A673 (cell line): ENCODE measurements at regions not wholly inside any gene's neighbourhood (a gene's known extent, or its start where the extent isn't known, plus 50 kb on each side); places are given as distances from the start of the nearest gene placed in this dataset.
"Not testable (repeated sequence)": the region's sequence is repeated elsewhere in the genome, so short reads cannot be mapped to it uniquely, and the experiment has no call there.

Experiments used
- BruUV-seq: library from RNA; stranded (reverse); fragments of 400-500 nt; replicated peaks from 2 replicates; lab custom pipeline; 2021; lab: Mats Ljungman, UMichigan
- CTCF ChIA-PET: fragments of 300-600 bp; sonication (Branson Sonifier 250); formaldehyde crosslinking; loops from one replicate; lab custom pipeline; 2022; ENCODE audit warnings: antibody characterized with exemption; lab: Charles Lee
- POLR2A ChIA-PET: fragments of 300-600 bp; sonication (Branson Sonifier 250); formaldehyde crosslinking; loops from one replicate; lab custom pipeline; 2022; ENCODE audit warnings: antibody characterized with exemption; ENCODE audit not compliant: low non-redundant PET; lab: Charles Lee
- DNase-seq: peaks from one replicate; pipeline ENCODE4 v3.0.0-alpha.2; 2015; ENCODE audit warnings: low spot score
- H3K27ac ChIP-seq: fragments of 200-600 bp; sonication (generic); 2 replicates; pipeline ENCODE4 v1.5.1; 2016; ENCODE audit warnings: mixed run types, low read depth, mild to moderate bottlenecking, mixed read lengths, antibody characterized with exemption, low read length; ENCODE audit not compliant: poor library complexity, severe bottlenecking
- H3K27me3 ChIP-seq: fragments of 200-600 bp; sonication (generic); replicated peaks from 2 replicates; pipeline ENCODE4 v1.6.1; 2017; ENCODE audit warnings: mixed run types, low read depth, mild to moderate bottlenecking, mixed read lengths, antibody characterized with exemption, low read length; ENCODE audit not compliant: insufficient read depth, poor library complexity
- H3K36me3 ChIP-seq: fragments of 200-600 bp; sonication (generic); 2 replicates; pipeline ENCODE4 v1.6.1; 2016; ENCODE audit warnings: mixed run types, mild to moderate bottlenecking, mixed read lengths, antibody characterized with exemption, low read length; ENCODE audit not compliant: insufficient read depth, poor library complexity, severe bottlenecking
- H3K4me1 ChIP-seq: fragments of 200-600 bp; sonication (generic); 2 replicates; pipeline ENCODE4 v1.6.1; 2017; ENCODE audit warnings: mixed run types, mild to moderate bottlenecking, mixed read lengths, antibody characterized with exemption, low read length; ENCODE audit not compliant: insufficient read depth, poor library complexity, severe bottlenecking
- H3K4me3 ChIP-seq: fragments of 200-600 bp; sonication (generic); 2 replicates; pipeline ENCODE4 v1.5.1; 2016; ENCODE audit warnings: low read depth, mixed run types, mild to moderate bottlenecking, mixed read lengths, low read length; ENCODE audit not compliant: poor library complexity, severe bottlenecking
- H3K9me3 ChIP-seq: fragments of 200-600 bp; sonication (generic); 2 replicates; pipeline ENCODE4 v1.6.1; 2016; ENCODE audit warnings: mixed run types, low read depth, mild to moderate bottlenecking, mixed read lengths, antibody characterized with exemption, low read length; ENCODE audit not compliant: poor library complexity, severe bottlenecking
- EZH2 ChIP-seq: fragments of 200-600 bp; sonication (generic); IDR thresholded peaks from 2 replicates; pipeline ENCODE4 v1.6.1; 2017; ENCODE audit warnings: borderline replicate concordance, low read depth, mild to moderate bottlenecking, mixed read lengths, antibody characterized with exemption, low read length; ENCODE audit not compliant: poor library complexity, severe bottlenecking
- intact Hi-C: fragments of 100-400 bp; cut with micrococcal nuclease; formaldehyde crosslinking; loops from one replicate; pipeline ENCODE4 v1.10.0; 2022; ENCODE audit not compliant: unreplicated experiment
- TF ChIP-seq, protein P1 (sequence below): fragments of 300-800, 200-600 bp; sonication (generic); conservative IDR thresholded peaks from 2 replicates; pipeline ENCODE4 v1.5.1; 2017; ENCODE audit warnings: low read depth, mild to moderate bottlenecking, antibody characterized with exemption, low read length, moderate library complexity, mixed read lengths

DNA sequence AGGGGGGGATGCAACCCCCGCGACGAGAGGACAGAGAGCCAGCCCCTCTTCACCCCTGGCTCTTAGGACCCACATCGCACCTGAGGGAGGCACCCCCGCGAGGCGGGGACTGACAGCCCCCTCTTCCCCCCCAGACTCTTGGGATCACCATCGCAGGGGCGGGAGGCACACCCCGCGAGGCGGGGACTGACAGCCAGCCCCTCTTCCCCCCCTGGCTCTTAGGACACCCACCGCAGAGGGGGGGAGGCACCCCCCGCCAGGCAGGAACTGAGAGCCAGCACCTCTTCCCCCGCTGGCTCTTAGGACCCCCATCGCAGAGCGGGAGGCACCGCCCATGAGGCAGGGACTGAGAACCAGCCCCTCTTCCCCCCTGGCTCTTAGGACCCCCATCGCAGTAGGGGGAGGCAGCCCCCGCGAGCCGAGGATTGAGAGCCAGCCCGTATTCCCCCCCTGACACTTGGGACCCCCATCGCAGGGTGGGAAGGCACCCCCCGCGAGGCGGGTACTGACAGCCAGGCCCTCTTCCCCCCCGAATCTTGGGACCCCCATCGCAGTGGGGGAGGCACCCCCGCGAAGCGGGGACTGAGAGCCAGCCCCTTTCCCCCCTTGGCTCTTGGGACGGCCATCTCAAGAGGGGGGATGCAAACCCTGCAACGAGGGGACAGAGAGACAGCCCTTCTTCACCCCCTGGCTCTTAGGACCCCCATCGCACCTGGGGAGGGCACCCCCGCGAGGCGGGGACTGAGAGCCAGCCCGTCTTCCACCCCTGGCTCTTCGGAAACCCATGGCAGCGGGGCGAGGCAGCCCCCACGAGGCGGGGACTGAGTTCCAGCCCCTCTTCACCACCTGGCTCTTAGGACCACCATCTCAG, 2425.1 kb upstream of the PCDH20 start:
- no peak overlapping the region for H3K4me3 ChIP-seq
- TF ChIP-seq, protein P1, sequence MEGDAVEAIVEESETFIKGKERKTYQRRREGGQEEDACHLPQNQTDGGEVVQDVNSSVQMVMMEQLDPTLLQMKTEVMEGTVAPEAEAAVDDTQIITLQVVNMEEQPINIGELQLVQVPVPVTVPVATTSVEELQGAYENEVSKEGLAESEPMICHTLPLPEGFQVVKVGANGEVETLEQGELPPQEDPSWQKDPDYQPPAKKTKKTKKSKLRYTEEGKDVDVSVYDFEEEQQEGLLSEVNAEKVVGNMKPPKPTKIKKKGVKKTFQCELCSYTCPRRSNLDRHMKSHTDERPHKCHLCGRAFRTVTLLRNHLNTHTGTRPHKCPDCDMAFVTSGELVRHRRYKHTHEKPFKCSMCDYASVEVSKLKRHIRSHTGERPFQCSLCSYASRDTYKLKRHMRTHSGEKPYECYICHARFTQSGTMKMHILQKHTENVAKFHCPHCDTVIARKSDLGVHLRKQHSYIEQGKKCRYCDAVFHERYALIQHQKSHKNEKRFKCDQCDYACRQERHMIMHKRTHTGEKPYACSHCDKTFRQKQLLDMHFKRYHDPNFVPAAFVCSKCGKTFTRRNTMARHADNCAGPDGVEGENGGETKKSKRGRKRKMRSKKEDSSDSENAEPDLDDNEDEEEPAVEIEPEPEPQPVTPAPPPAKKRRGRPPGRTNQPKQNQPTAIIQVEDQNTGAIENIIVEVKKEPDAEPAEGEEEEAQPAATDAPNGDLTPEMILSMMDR: no peak
- no peak for TF ChIP-seq EZH2
- DNase-seq: no peak
- no peaks in the 10 kb centered on the region for H3K27me3 ChIP-seq
- intact Hi-C loops: no loop called here
- no peaks in the 10 kb centered on the region for H3K36me3 ChIP-seq
- CTCF ChIA-PET: no interaction called here
- POLR2A ChIA-PET: no interaction called here
- H3K4me1 ChIP-seq: no peaks in the 10 kb centered on the region
- H3K9me3 ChIP-seq: peaks cover 7% of the 10 kb centered on the region
- BruUV-seq: no TSS peak
- H3K27ac ChIP-seq: no peak overlapping the region

DNA sequence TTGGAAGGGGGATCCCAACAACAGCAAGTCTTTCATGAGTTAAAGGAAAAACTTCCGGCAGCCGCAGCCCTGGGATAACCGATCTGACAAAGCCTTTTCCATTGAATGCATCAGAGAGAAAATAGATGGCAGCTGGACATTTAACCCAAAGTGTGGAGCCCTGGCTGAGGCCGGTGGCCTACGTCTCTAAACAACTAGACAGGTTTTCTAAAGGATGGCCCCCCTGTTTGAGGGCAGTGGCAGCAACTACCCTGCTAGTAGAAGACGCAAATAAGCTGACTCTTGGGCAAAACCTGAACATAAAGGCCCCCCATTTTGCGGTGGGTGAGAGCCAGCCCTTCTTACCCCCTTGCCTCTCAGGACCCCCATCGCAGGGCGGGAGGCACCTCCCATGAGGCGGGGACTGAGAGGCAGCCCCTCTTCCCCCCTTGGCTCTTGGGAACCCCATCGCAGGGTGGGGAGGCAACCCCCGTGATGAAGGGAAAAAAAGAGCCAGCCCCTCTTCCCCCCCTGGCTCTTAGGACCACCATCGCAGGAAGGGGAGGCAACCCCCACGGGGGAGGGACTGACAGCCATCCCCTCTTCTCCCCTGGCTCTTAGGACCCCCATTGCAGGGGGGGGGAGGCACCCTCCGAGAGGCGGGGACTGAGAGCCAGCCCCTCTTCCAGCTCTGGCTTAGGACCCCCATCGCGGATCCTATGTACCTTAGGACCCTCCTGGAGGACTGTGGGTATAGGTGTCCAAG, 2422.9 kb upstream of the PCDH20 start:
- Histone ChIP-seq H3K27ac (no peak overlapping the region), H3K36me3 (no peaks in the 10 kb centered on the region), H3K4me1 (no peaks in the 10 kb centered on the region), H3K4me3 (no peak overlapping the region), H3K9me3 (peaks cover 7% of the 10 kb centered on the region), H3K27me3 (no peaks in the 10 kb centered on the region)
- no TSS peak for BruUV-seq
- CTCF ChIA-PET: no interaction called here
- no peak for DNase-seq
- POLR2A ChIA-PET: no interaction called here
- intact Hi-C loops: no loop called here
- TF ChIP-seq EZH2: no peak
- TF ChIP-seq, protein P1: no peak

DNA sequence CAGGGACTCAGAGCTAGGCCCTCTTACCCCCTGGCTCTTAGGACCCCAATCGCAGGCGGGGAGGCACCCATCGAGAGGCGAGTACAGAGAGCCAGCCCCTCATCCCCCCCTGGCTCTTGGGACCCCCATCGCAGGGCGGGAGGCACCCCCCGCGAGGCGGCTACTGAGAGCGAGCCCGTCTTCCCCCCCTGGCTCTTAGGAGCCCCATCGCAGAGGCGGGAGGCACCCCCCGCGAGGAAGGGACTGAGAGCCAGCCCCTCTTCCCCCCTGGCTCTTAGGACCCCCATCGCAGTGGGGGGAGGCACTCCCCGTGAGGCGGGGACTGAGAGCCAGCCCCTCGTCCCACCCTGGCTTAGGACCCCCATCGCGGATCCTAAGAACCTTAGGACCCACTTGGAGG, 2422.1 kb upstream of the PCDH20 start:
- H3K9me3 ChIP-seq, CTCF ChIA-PET, DNase-seq, H3K27me3 ChIP-seq, BruUV-seq, H3K4me1 ChIP-seq, POLR2A ChIA-PET, H3K4me3 ChIP-seq, intact Hi-C loops, H3K36me3 ChIP-seq, H3K27ac ChIP-seq: not testable (repeated sequence)

DNA sequence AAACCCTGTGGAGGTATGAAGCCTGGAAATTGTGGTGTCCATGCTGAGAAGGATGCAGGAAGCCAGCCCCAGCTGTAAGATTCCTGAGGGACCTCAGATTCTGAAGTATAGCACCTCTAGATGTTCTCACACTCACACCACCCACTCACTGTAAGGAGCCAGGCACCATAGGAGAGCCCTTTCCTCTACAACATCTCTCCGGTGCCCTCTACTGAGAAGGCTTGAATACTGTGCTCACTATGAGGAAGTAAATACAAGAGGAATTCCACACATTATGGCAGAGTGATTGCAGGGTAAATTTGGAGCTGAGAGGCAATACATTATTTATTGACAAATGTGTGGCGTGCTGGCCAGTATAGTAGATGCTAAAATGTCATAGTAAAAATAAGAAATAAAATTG, 2414.0 kb upstream of the PCDH20 start:
- CTCF ChIA-PET, BruUV-seq, H3K27ac ChIP-seq, H3K36me3 ChIP-seq, H3K27me3 ChIP-seq, intact Hi-C loops, H3K9me3 ChIP-seq, H3K4me3 ChIP-seq, POLR2A ChIA-PET, H3K4me1 ChIP-seq, DNase-seq: not testable (repeated sequence)

DNA sequence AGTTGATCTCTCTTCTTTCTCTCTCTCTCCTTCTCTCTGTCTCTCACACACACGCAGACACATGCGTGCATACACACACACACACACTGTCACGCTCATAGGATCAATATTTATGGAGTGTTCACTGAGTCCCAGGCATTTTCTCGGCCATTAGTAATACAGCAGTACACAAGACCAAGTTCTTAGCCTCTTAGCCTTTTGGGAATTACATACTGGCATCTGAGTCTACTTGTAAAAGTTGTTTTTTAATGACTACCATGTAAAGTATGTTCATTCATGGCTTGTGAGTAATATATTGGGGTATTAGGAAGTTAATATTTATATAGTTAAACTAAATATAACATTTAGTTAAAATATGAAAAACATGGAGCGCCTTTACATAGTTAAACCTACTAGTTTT, 2406.1 kb upstream of the PCDH20 start:
- H3K4me3 ChIP-seq, CTCF ChIA-PET, DNase-seq, H3K27ac ChIP-seq, H3K9me3 ChIP-seq, POLR2A ChIA-PET, H3K4me1 ChIP-seq, intact Hi-C loops, H3K36me3 ChIP-seq, H3K27me3 ChIP-seq, BruUV-seq: not testable (repeated sequence)
